A673 (cell line): ENCODE measurements at regions not wholly inside any gene's neighbourhood (a gene's known extent, or its start where the extent isn't known, plus 50 kb on each side); places are given as distances from the start of the nearest gene placed in this dataset.

Experiments used
- EZH2 ChIP-seq: fragments of 200-600 bp; sonication (generic); IDR thresholded peaks from 2 replicates; pipeline ENCODE4 v1.6.1; 2017; ENCODE audit warnings: borderline replicate concordance, low read depth, mild to moderate bottlenecking, mixed read lengths, antibody characterized with exemption, low read length; ENCODE audit not compliant: poor library complexity, severe bottlenecking
- TF ChIP-seq, protein P1 (sequence below): fragments of 300-800, 200-600 bp; sonication (generic); conservative IDR thresholded peaks from 2 replicates; pipeline ENCODE4 v1.5.1; 2017; ENCODE audit warnings: low read depth, mild to moderate bottlenecking, antibody characterized with exemption, low read length, moderate library complexity, mixed read lengths

DNA sequence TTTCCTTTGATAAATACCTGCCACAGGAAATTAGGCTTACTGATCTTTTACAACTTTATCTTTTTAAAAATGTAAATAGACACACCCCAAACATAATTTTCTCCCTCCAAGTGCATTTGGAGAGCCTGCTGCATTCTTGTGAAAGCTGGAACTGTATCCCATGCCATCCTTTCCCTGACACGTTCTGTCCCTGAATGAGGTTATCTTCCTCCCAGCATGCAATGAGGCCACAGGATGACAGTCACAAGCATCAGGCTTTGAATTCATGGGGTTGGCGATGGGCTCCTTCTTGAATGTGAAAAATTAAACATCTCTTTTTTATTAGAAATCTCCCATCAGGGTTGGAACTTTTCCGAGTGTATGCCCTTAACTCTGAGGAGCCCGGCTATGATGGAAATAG is 77.8 kb downstream of the CTAGE1 start:
- TF ChIP-seq, protein P1, sequence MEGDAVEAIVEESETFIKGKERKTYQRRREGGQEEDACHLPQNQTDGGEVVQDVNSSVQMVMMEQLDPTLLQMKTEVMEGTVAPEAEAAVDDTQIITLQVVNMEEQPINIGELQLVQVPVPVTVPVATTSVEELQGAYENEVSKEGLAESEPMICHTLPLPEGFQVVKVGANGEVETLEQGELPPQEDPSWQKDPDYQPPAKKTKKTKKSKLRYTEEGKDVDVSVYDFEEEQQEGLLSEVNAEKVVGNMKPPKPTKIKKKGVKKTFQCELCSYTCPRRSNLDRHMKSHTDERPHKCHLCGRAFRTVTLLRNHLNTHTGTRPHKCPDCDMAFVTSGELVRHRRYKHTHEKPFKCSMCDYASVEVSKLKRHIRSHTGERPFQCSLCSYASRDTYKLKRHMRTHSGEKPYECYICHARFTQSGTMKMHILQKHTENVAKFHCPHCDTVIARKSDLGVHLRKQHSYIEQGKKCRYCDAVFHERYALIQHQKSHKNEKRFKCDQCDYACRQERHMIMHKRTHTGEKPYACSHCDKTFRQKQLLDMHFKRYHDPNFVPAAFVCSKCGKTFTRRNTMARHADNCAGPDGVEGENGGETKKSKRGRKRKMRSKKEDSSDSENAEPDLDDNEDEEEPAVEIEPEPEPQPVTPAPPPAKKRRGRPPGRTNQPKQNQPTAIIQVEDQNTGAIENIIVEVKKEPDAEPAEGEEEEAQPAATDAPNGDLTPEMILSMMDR, result no peak
- no peak for TF ChIP-seq EZH2
